ENCODE measurements at regions not wholly inside any gene's neighbourhood (a gene's known extent, or its start where the extent isn't known, plus 50 kb on each side); places are given as distances from the start of the nearest gene placed in this dataset.

- no peaks in the 10 kb centered on the region for H4K20me1 ChIP-seq (ENCODE audit: control insufficient read depth, insufficient read depth)
- DNase-seq (ENCODE audit: low read depth, low spot score) (no peak), ATAC-seq (no peak), FAIRE-seq (no peak)
- ChIA-PET CTCF (interaction anchor here (0.9 kb wide), 1 partner anchor 34 kb away, joined by 3 read pairs; no protein-coding TSS in a partner anchor), SMC1A (ENCODE audit: uncharacterized antibody, unreplicated experiment) (interaction anchor here (1.0 to 2.3 kb wide), 2 partner anchors 11 to 31 kb away, joined by 3 to 12 read pairs; no protein-coding TSS in a partner anchor), RAD21 (ENCODE audit: unreplicated experiment) (interaction anchor here (1.4 kb wide), 1 partner anchor 432 kb away, joined by 3 read pairs; no protein-coding TSS in a partner anchor), POLR2A (no interaction called here)
- no TSS peak for BruUV-seq (replicated peaks)
- WGBS (ENCODE audit: insufficient coverage, insufficient replicate concordance, low lambda C conversion rate, missing lambda C conversion rate), result 97% methylated on average over 7 of the region's 7 CpGs
- H3K9ac ChIP-seq (ENCODE audit: control insufficient read depth, insufficient read depth, low read length), result no peak overlapping the region
- intact Hi-C loops (cut with micrococcal nuclease; ENCODE audit: unreplicated experiment) (no loop called here), in situ Hi-C loops (cut with MboI) (no loop called here)
- no peaks in the 10 kb centered on the region for H3K4me1 ChIP-seq (ENCODE audit: control insufficient read depth, insufficient read depth, low read length)
- no peak overlapping the region for H3K4me3 ChIP-seq
- H3K27me3 ChIP-seq (replicated peaks in 1 of 2; ENCODE audit: control insufficient read depth in 2 of 2, insufficient read depth in 2 of 2, low read length in 1 of 2), result no peaks in the 10 kb centered on the region
- no peaks in the 10 kb centered on the region for H3K36me3 ChIP-seq (ENCODE audit: control insufficient read depth in 2 of 2, insufficient read depth in 2 of 2, low read length in 1 of 2)
- no peaks in the 10 kb centered on the region for H3K79me2 ChIP-seq (ENCODE audit: control insufficient read depth, insufficient read depth, low read length)
- no peak overlapping the region for H2AFZ ChIP-seq (ENCODE audit: control insufficient read depth, low read depth, low read length)
- H3K4me2 ChIP-seq (ENCODE audit: control insufficient read depth, insufficient read depth), result no peak overlapping the region
- no peak overlapping the region for H3K27ac ChIP-seq (ENCODE audit: control insufficient read depth, insufficient read depth)
- H3K9me3 ChIP-seq (replicated peaks; ENCODE audit: control insufficient read depth, insufficient read depth, low read length), result no peaks in the 10 kb centered on the region; the same call in 2 of the 3 replicates
- TF ChIP-seq MYC (IDR thresholded peaks at IDR 0.05; ENCODE audit: insufficient read depth, insufficient read length, insufficient replicate concordance, low read length, severe bottlenecking), result no peak
- no peak for TF ChIP-seq EGR1 (IDR thresholded peaks at IDR 0.05; ENCODE audit: borderline replicate concordance in 1 of 2, low read depth in 2 of 2, low read length in 2 of 2)
- no peak for TF ChIP-seq ELK1 (IDR thresholded peaks at IDR 0.05; ENCODE audit: low read depth, low read length)
- TF ChIP-seq SMARCA5 (IDR thresholded peaks at IDR 0.05), result no peak
Observed at GRCh38 chr1:224490549-224491537, 56.2 kb upstream of the WDR26 start.

Measured in GM12878 (cell line).